SK-N-SH treated with all-trans-retinoic acid at 6 μM for 48 hours (cell line): ENCODE measurements at regions not wholly inside any gene's neighbourhood (a gene's known extent, or its start where the extent isn't known, plus 50 kb on each side); places are given as distances from the start of the nearest gene placed in this dataset.
"Not testable (repeated sequence)": the region's sequence is repeated elsewhere in the genome, so short reads cannot be mapped to it uniquely, and the experiment has no call there.

ENCODE experiments used
- ATAC-seq: fragments of 200-7000 bp; cut with Tn5 transposase; 3 replicates; pipeline ENCODE4 v1.9.1; 2020; ENCODE audit warnings: mild to moderate bottlenecking, moderate library complexity
- ARNTL ChIP-seq: fragments of 450-650 bp; formaldehyde crosslinking; IDR thresholded peaks from 2 replicates; pipeline ENCODE4 v1.5.0; 2020; ENCODE audit warnings: low read depth, mild to moderate bottlenecking, moderate library complexity, borderline replicate concordance
- CSDC2 ChIP-seq: fragments of 250-450 bp; sonication (Bioruptor Pico); IDR thresholded peaks from 2 replicates; pipeline ENCODE4 v1.5.0; 2020; ENCODE audit warnings: mild to moderate bottlenecking, moderate library complexity
- ESRRG ChIP-seq: fragments of 250-450 bp; sonication (Bioruptor Pico); IDR thresholded peaks from 2 replicates; pipeline ENCODE4 v1.6.1; 2021; ENCODE audit warnings: mild to moderate bottlenecking
- GLIS3 ChIP-seq: fragments of 250-450 bp; sonication (Bioruptor Pico); IDR thresholded peaks from 2 replicates; pipeline ENCODE4 v1.5.0; 2020; ENCODE audit warnings: mild to moderate bottlenecking, moderate library complexity
- ISL1 ChIP-seq: fragments of 250-450 bp; sonication (Bioruptor Pico); IDR thresholded peaks from 2 replicates; pipeline ENCODE4 v2.1.2; 2022; ENCODE audit warnings: mild to moderate bottlenecking, moderate library complexity
- OSR1 ChIP-seq: fragments of 250-450 bp; sonication (Bioruptor Pico); IDR thresholded peaks from 2 replicates; pipeline ENCODE4 v1.8.0; 2022; ENCODE audit warnings: moderate library complexity, mild to moderate bottlenecking, inconsistent platforms
- PPARA ChIP-seq: fragments of 250-450 bp; sonication (Bioruptor Pico); IDR thresholded peaks from 2 replicates; pipeline ENCODE4 v1.5.0; 2020; ENCODE audit warnings: mild to moderate bottlenecking, borderline replicate concordance
- RARB ChIP-seq: fragments of 250-450 bp; sonication (Bioruptor Pico); IDR thresholded peaks from 2 replicates; pipeline ENCODE4 v1.8.0; 2021; ENCODE audit warnings: mild to moderate bottlenecking, moderate library complexity
- SNAI2 ChIP-seq: fragments of 250-450 bp; sonication (Bioruptor Pico); IDR thresholded peaks from 2 replicates; pipeline ENCODE4 v1.5.0; 2020; ENCODE audit warnings: mild to moderate bottlenecking, moderate library complexity
- TCF4 ChIP-seq: fragments of 250-450 bp; sonication (Bioruptor Pico); IDR thresholded peaks from 2 replicates; pipeline ENCODE4 v1.8.0; 2021; ENCODE audit warnings: mild to moderate bottlenecking, moderate library complexity, borderline replicate concordance
- TOX ChIP-seq: fragments of 250-450 bp; sonication (Bioruptor Pico); IDR thresholded peaks from 2 replicates; pipeline ENCODE4 v1.8.0; 2021; ENCODE audit warnings: mild to moderate bottlenecking, moderate library complexity, borderline replicate concordance
- ZC3H10 ChIP-seq: fragments of 250-450 bp; sonication (Bioruptor Pico); IDR thresholded peaks from 2 replicates; pipeline ENCODE4 v1.5.1; 2021; ENCODE audit warnings: mild to moderate bottlenecking, moderate library complexity
- ZFP3 ChIP-seq: fragments of 250-450 bp; sonication (Bioruptor Pico); IDR thresholded peaks from 2 replicates; pipeline ENCODE4 v1.5.0; 2020; ENCODE audit warnings: mild to moderate bottlenecking, moderate library complexity
- ZFP30 ChIP-seq: fragments of 450-650 bp; formaldehyde crosslinking; IDR thresholded peaks from 2 replicates; pipeline ENCODE4 v1.5.0; 2022; ENCODE audit warnings: mild to moderate bottlenecking, moderate library complexity
- ZNF565 ChIP-seq: fragments of 450-650 bp; formaldehyde crosslinking; conservative IDR thresholded peaks from 2 replicates; pipeline ENCODE4 v1.5.0; 2020; ENCODE audit warnings: low read depth, mild to moderate bottlenecking, moderate library complexity
- ZNF70 ChIP-seq: fragments of 450-650 bp; formaldehyde crosslinking; IDR thresholded peaks from 2 replicates; pipeline ENCODE4 v1.5.0; 2020; ENCODE audit warnings: mild to moderate bottlenecking, moderate library complexity
- ZNF8 ChIP-seq: fragments of 450-650 bp; formaldehyde crosslinking; IDR thresholded peaks from 2 replicates; pipeline ENCODE4 v1.5.0; 2020; ENCODE audit warnings: mild to moderate bottlenecking, moderate library complexity
- TF ChIP-seq, protein P1 (sequence below): fragments of 250-450 bp; sonication (Bioruptor Pico); IDR thresholded peaks from 2 replicates; pipeline ENCODE4 v1.5.0; 2020; ENCODE audit warnings: mild to moderate bottlenecking, moderate library complexity
- TF ChIP-seq, protein P2 (sequence below): fragments of 250-450 bp; sonication (Bioruptor Pico); IDR thresholded peaks from 2 replicates; pipeline ENCODE4 v1.5.1; 2020; ENCODE audit warnings: low read depth, mild to moderate bottlenecking, moderate library complexity
- TF ChIP-seq, protein P3 (sequence below): fragments of 250-450 bp; sonication (Bioruptor Pico); IDR thresholded peaks from 2 replicates; pipeline ENCODE4 v1.8.0; 2020; ENCODE audit warnings: mild to moderate bottlenecking, moderate library complexity, borderline replicate concordance

DNA sequence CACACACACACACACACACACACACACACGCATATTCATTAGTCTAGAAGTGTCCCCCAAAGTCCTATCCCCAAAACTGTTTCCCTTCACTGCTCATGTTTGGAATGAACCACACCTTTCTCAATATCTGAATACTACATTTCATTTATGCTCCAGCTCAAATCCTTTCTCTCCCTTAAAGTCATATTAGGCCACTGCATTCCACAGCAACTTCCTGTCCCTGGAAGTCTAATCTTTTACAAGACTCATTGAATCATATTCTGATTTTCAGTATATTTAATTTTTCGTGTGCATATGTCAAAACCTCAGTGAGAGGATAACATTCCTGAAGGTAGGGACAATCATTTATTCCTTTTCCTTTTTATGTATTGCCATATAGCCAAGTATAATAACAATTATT lies 155.6 kb upstream of the LMNTD1 start:
- no peak for ATAC-seq
- TF ChIP-seq ARNTL (CRISPR knock-in tag) = no peak
- TF ChIP-seq, protein P1, sequence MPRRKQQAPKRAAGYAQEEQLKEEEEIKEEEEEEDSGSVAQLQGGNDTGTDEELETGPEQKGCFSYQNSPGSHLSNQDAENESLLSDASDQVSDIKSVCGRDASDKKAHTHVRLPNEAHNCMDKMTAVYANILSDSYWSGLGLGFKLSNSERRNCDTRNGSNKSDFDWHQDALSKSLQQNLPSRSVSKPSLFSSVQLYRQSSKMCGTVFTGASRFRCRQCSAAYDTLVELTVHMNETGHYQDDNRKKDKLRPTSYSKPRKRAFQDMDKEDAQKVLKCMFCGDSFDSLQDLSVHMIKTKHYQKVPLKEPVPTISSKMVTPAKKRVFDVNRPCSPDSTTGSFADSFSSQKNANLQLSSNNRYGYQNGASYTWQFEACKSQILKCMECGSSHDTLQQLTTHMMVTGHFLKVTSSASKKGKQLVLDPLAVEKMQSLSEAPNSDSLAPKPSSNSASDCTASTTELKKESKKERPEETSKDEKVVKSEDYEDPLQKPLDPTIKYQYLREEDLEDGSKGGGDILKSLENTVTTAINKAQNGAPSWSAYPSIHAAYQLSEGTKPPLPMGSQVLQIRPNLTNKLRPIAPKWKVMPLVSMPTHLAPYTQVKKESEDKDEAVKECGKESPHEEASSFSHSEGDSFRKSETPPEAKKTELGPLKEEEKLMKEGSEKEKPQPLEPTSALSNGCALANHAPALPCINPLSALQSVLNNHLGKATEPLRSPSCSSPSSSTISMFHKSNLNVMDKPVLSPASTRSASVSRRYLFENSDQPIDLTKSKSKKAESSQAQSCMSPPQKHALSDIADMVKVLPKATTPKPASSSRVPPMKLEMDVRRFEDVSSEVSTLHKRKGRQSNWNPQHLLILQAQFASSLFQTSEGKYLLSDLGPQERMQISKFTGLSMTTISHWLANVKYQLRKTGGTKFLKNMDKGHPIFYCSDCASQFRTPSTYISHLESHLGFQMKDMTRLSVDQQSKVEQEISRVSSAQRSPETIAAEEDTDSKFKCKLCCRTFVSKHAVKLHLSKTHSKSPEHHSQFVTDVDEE (CRISPR knock-in tag) = no peak
- TF ChIP-seq ZNF8 (CRISPR knock-in tag) = no peak
- no peak for TF ChIP-seq ISL1 (CRISPR knock-in tag)
- TF ChIP-seq ZFP30 (CRISPR knock-in tag) = no peak
- TF ChIP-seq ZFP3 (CRISPR knock-in tag) = no peak
- TF ChIP-seq, protein P2, sequence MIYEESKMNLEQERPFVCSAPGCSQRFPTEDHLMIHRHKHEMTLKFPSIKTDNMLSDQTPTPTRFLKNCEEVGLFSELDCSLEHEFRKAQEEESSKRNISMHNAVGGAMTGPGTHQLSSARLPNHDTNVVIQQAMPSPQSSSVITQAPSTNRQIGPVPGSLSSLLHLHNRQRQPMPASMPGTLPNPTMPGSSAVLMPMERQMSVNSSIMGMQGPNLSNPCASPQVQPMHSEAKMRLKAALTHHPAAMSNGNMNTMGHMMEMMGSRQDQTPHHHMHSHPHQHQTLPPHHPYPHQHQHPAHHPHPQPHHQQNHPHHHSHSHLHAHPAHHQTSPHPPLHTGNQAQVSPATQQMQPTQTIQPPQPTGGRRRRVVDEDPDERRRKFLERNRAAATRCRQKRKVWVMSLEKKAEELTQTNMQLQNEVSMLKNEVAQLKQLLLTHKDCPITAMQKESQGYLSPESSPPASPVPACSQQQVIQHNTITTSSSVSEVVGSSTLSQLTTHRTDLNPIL (CRISPR knock-in tag) = no peak
- no peak for TF ChIP-seq SNAI2 (CRISPR knock-in tag)
- TF ChIP-seq, protein P3, sequence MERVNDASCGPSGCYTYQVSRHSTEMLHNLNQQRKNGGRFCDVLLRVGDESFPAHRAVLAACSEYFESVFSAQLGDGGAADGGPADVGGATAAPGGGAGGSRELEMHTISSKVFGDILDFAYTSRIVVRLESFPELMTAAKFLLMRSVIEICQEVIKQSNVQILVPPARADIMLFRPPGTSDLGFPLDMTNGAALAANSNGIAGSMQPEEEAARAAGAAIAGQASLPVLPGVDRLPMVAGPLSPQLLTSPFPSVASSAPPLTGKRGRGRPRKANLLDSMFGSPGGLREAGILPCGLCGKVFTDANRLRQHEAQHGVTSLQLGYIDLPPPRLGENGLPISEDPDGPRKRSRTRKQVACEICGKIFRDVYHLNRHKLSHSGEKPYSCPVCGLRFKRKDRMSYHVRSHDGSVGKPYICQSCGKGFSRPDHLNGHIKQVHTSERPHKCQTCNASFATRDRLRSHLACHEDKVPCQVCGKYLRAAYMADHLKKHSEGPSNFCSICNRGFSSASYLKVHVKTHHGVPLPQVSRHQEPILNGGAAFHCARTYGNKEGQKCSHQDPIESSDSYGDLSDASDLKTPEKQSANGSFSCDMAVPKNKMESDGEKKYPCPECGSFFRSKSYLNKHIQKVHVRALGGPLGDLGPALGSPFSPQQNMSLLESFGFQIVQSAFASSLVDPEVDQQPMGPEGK = no peak
- TF ChIP-seq ZNF565 (CRISPR knock-in tag) = no peak
- no peak for TF ChIP-seq ZC3H10
- TF ChIP-seq ESRRG = no peak
- TF ChIP-seq GLIS3 (CRISPR knock-in tag) = no peak
- no peak for TF ChIP-seq RARB (CRISPR knock-in tag)
- TF ChIP-seq OSR1 = no peak
- no peak for TF ChIP-seq PPARA (CRISPR knock-in tag)
- TF ChIP-seq TCF4 (CRISPR knock-in tag) = no peak

DNA sequence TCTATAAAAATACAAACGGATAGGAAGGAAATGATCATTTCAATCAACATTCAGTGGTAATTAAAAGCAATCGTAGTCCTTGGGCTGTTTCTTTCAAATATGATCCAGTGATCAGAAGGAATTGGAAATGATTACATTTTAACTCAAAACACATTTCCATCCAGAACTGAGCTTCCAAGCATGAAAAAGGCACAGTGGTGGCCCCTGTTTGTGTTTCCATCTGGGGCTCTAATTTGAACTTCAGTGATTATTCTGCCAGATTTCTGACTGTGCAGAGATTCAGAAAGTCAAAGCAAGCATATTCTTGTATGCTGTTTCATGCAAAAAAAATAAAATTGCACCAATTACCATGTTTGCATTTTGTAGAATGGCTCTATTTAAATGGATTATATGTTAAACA lies 157.0 kb upstream of the LMNTD1 start:
- no peak for ATAC-seq
- TF ChIP-seq ZC3H10 (no peak), ZNF565 (CRISPR knock-in tag) (no peak), ZNF70 (CRISPR knock-in tag) (no peak), GLIS3 (CRISPR knock-in tag) (no peak), ZFP30 (CRISPR knock-in tag) (no peak), ISL1 (CRISPR knock-in tag) (no peak)

DNA sequence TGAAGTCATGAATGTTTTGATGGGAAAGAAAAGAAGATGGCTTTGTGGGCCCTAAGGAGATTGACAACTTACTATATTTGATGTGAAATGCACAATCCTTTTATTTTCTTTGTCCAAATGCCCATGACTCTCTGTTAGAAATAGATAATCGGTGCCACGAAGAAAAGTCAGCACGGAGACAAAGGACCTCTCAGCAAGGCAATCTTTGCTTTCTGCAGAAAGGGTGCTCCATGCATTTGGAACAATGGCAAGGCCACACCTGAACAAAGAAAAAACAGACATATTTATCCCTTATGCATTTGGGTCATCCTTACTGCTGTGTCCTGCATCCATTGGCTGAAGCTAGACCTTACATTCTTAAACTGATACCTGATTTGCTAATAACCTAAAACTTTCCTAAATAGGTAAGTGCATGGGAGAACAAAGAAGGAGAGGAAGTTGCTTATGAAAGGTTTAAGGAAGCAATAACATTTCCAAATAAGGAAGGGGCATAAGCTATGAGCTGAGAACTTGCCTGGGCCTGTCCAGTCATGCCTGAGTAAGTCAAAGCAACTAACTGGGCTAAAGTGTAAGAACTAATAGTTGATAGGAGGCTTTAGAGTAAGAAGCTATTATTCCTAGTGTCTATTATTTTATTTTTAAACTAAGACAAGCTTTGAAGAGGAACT lies 158.0 kb upstream of the LMNTD1 start:
- not testable (repeated sequence) for ATAC-seq

DNA sequence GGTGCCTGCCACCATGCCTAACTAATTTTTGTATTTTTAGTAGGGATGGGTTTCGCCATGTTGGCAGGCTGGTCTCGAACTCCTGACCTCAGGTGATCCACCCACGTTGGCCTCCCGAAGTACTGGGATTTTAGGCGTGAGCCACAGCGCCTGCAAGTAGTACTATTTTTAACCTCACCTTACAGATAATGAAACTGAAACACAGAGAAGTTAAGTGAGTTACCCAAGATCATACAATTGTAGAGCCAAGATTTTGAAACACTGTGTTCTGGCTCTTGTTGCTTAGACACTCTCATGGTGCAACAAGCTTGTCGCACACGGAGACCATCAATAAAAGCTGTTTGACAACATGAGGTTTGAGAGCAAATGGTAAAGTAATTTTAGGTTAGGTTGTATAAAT lies 159.1 kb upstream of the LMNTD1 start:
- no peak for ATAC-seq
- no peak for TF ChIP-seq ZNF70 (CRISPR knock-in tag)
- TF ChIP-seq GLIS3 (CRISPR knock-in tag) = no peak
- TF ChIP-seq ZC3H10 = no peak
- no peak for TF ChIP-seq OSR1
- no peak for TF ChIP-seq PPARA (CRISPR knock-in tag)
- no peak for TF ChIP-seq TCF4 (CRISPR knock-in tag)
- no peak for TF ChIP-seq ZFP3 (CRISPR knock-in tag)
- TF ChIP-seq ISL1 (CRISPR knock-in tag) = no peak
- TF ChIP-seq, protein P3 = no peak
- no peak for TF ChIP-seq ESRRG
- no peak for TF ChIP-seq CSDC2 (CRISPR knock-in tag)
- TF ChIP-seq, protein P2 (CRISPR knock-in tag) = no peak
- no peak for TF ChIP-seq TOX (CRISPR knock-in tag)
- no peak for TF ChIP-seq ZNF8 (CRISPR knock-in tag)
